DOHH2 (cell line): ENCODE measurements at regions not wholly inside any gene's neighbourhood (a gene's known extent, or its start where the extent isn't known, plus 50 kb on each side); places are given as distances from the start of the nearest gene placed in this dataset.

Experiments used
- EZH2phosphoT487 ChIP-seq: fragments of 200-600 bp; sonication (generic); IDR thresholded peaks from 2 replicates; pipeline ENCODE4 v1.6.1; 2017; ENCODE audit warnings: borderline replicate concordance, mild to moderate bottlenecking, antibody characterized with exemption, low read length, moderate library complexity, mixed read lengths
- TF ChIP-seq, protein P1 (sequence below): fragments of 200-600 bp; sonication (generic); IDR thresholded peaks from one replicate; pipeline ENCODE4 v1.5.1; 2014; ENCODE audit warnings: antibody characterized with exemption, mild to moderate bottlenecking, low read depth, low read length; ENCODE audit not compliant: poor library complexity, severe bottlenecking

DNA sequence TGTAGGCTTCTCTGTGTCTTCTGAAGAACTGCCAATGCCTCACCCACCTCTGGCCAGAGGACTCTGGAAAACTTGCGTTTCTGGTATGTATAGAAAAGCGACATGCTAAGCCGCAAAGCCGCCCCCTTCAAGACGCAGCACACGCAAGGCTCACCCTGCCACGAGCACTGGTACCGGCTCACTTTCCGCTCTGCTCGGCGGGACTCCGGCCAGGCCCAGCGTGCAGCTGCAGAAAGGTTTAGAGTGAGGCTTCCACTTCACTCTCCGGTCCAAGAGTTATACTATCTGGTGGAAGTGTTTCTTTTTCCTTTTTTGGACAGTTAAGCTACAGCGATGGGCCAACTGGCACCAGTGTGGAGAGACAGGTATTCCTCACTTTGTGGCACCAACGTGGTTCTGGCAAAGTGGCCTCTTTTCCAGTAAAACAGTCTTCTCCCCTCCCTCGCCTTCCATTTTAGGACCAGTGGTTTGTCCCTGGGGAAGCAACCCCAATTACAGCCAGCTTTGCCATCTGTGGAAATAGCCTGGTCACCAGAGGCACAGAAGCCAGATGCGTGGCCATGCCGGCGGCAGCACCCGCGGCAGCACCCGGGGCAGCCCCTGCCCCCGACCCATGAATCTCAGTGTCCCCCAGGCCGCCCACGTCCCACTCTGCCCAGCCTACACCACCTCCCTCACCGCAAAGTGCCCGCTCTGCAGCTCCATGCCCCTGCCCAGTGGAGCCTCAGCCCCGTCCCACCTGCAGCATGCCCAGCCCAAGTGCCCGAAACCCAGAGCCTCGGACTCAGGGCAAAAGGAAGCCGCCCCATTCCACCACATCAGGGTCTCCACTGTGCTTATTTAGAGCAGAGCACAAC, 91.6 kb upstream of the CTDP1 start:
- TF ChIP-seq, protein P1, sequence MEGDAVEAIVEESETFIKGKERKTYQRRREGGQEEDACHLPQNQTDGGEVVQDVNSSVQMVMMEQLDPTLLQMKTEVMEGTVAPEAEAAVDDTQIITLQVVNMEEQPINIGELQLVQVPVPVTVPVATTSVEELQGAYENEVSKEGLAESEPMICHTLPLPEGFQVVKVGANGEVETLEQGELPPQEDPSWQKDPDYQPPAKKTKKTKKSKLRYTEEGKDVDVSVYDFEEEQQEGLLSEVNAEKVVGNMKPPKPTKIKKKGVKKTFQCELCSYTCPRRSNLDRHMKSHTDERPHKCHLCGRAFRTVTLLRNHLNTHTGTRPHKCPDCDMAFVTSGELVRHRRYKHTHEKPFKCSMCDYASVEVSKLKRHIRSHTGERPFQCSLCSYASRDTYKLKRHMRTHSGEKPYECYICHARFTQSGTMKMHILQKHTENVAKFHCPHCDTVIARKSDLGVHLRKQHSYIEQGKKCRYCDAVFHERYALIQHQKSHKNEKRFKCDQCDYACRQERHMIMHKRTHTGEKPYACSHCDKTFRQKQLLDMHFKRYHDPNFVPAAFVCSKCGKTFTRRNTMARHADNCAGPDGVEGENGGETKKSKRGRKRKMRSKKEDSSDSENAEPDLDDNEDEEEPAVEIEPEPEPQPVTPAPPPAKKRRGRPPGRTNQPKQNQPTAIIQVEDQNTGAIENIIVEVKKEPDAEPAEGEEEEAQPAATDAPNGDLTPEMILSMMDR = no peak
- no peak for TF ChIP-seq EZH2phosphoT487
